ENCODE measurements at regions not wholly inside any gene's neighbourhood (a gene's known extent, or its start where the extent isn't known, plus 50 kb on each side); places are given as distances from the start of the nearest gene placed in this dataset.

GRCh38 chr1:14365301-14365988 lies 233.0 kb upstream of the KAZN start:
- intact Hi-C loops (cut with micrococcal nuclease): no loop called here
- no peaks in the 10 kb centered on the region for H3K79me2 ChIP-seq (ENCODE audit: control insufficient read depth, insufficient read depth, low read length)
- DNase-seq (ENCODE audit: low read depth, low spot score): no peak
- H3K4me1 ChIP-seq (ENCODE audit: control insufficient read depth, extremely low read depth, insufficient read depth, low read length): no peaks in the 10 kb centered on the region
- H3K36me3 ChIP-seq (ENCODE audit: control insufficient read depth in 2 of 2, extremely low read depth in 1 of 2, insufficient read depth in 2 of 2, low read length in 2 of 2): no peaks in the 10 kb centered on the region
- dilution Hi-C loops (cut with MboI; ENCODE audit: extremely low pct_ligation_motif_present, low sequenced_read_pairs): no loop called here
- H3K9me3 ChIP-seq (replicated peaks; ENCODE audit: control insufficient read depth, insufficient read depth, low read length): peaks cover 2% of the 10 kb centered on the region
- FAIRE-seq: no peak
- no peaks in the 10 kb centered on the region for H3K27me3 ChIP-seq (ENCODE audit: control insufficient read depth in 2 of 2, insufficient read depth in 2 of 2, low read length in 2 of 2)
- CTCF ChIA-PET: no interaction called here
- no peak overlapping the region for H3K4me2 ChIP-seq (ENCODE audit: insufficient read depth, low read length)
- H3K4me3 ChIP-seq (replicated peaks in 1 of 3; ENCODE audit: insufficient read depth in 1 of 3, low read depth in 1 of 3, low read length in 3 of 3): no peak overlapping the region
- H3K9ac ChIP-seq (replicated peaks; ENCODE audit: extremely low read depth, insufficient read depth, low read length): no peak overlapping the region
- H3K27ac ChIP-seq (ENCODE audit: insufficient read depth, low read depth, low read length): no peak overlapping the region
- BruUV-seq (replicated peaks): no TSS peak
- no peak overlapping the region for H2AFZ ChIP-seq (ENCODE audit: low read depth, low read length)
- H3K9me1 ChIP-seq (replicated peaks; ENCODE audit: control insufficient read depth, extremely low read depth, insufficient read depth, low read length): no peaks in the 10 kb centered on the region
- POLR2A ChIA-PET: no interaction called here
- H4K20me1 ChIP-seq (replicated peaks; ENCODE audit: control insufficient read depth, extremely low read depth, insufficient read depth, low read length): no peaks in the 10 kb centered on the region
- TF ChIP-seq MYC (IDR thresholded peaks at IDR 0.05; ENCODE audit: low read depth, low read length) (no peak), MAX (IDR thresholded peaks at IDR 0.05; ENCODE audit: insufficient read depth, insufficient read length) (no peak), EZH2 (IDR thresholded peaks at IDR 0.05; ENCODE audit: borderline replicate concordance, low read depth, low read length, severe bottlenecking) (no peak), GATA2 (IDR thresholded peaks at IDR 0.05; ENCODE audit: insufficient read depth, insufficient read length, low read depth, low read length) (no peak), CTCF (IDR thresholded peaks at IDR 0.05; ENCODE audit: extremely low read depth in 1 of 2, insufficient read depth in 1 of 2, low read depth in 1 of 2, low read length in 2 of 2) (no peak), JUN (IDR thresholded peaks at IDR 0.05; ENCODE audit: borderline replicate concordance, insufficient read depth, insufficient read length, low read depth) (no peak), FOS (IDR thresholded peaks at IDR 0.05; ENCODE audit: borderline replicate concordance, insufficient read depth, low read length) (no peak)
